Right atrium auricular region (tissue), 2 donors: ENCODE measurements at regions not wholly inside any gene's neighbourhood (a gene's known extent, or its start where the extent isn't known, plus 50 kb on each side); places are given as distances from the start of the nearest gene placed in this dataset.
A peak's percentile ranks its signal among the peaks of the same experiment; 100 is the strongest.

ENCODE experiments used
- DNase-seq: peaks from one replicate; pipeline ENCODE4 v3.0.0-alpha.2; 2019; ENCODE audit warnings: low spot score
- H3K27ac ChIP-seq, 2 donors: fragments of 200-600 bp; sonication (generic); 1 replicate in 1 of 2; 2 replicates in 1 of 2; pipeline ENCODE4 v1.5.1; 2016 to 2019
- H3K27me3 ChIP-seq, 2 donors: fragments of 200-600 bp; sonication (generic); one replicate each; pipeline versions ENCODE4 v1.5.1 to v1.6.0; 2017 to 2019
- H3K36me3 ChIP-seq: fragments of 200-600 bp; sonication (generic); one replicate; pipeline ENCODE4 v1.5.1; 2016
- H3K4me1 ChIP-seq, 2 donors: fragments of 200-600 bp; sonication (generic); one replicate each; pipeline versions ENCODE4 v1.5.1 to v1.6.0; 2017 to 2019
- H3K4me3 ChIP-seq, 2 donors: fragments of 200-600 bp; sonication (generic); 1 replicate in 1 of 2; 2 replicates in 1 of 2; pipeline ENCODE4 v1.5.1; 2017 to 2019; ENCODE audit warnings: mild to moderate bottlenecking in 1 of 2, moderate library complexity in 1 of 2
- H3K9me3 ChIP-seq, 2 donors: fragments of 200-600 bp; sonication (generic); one replicate each; pipeline ENCODE4 v1.5.1; 2019
- TF ChIP-seq, protein P1 (sequence below), 2 donors: fragments of 200-600 bp; sonication (generic); IDR thresholded peaks; one replicate each; pipeline ENCODE4 v1.5.1; 2019; ENCODE audit warnings: antibody characterized with exemption in 2 of 2

DNA sequence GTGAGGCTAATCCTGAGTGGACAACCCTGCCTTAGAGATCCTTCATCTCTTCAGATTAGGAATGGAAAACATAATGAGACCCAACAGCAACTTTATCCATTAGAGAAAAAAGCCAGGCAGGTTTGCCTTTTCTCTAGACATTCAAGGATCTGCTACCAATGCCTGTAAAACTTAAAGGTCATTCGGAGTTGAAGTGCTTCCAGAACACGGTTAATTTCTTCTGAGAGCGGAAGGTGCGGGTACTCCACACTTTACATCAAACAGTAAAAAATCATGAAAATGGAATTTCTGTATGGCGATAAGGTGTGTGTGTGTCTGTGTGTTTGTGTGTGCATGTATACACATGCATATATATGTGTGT is 65.2 kb upstream of the PRKACB start:
- H3K9me3 ChIP-seq = no peaks in the 10 kb centered on the region
- peak overlapping the region; percentile 79 to 86 for H3K4me3 ChIP-seq
- H3K27me3 ChIP-seq = no peaks in the 10 kb centered on the region
- DNase-seq = no peak
- no peaks in the 10 kb centered on the region for H3K36me3 ChIP-seq
- H3K4me1 ChIP-seq = peaks cover 0 to 6% of the 10 kb centered on the region in 2 donors
- H3K27ac ChIP-seq = peak overlapping the region; percentile 92 to 95
- TF ChIP-seq, protein P1, sequence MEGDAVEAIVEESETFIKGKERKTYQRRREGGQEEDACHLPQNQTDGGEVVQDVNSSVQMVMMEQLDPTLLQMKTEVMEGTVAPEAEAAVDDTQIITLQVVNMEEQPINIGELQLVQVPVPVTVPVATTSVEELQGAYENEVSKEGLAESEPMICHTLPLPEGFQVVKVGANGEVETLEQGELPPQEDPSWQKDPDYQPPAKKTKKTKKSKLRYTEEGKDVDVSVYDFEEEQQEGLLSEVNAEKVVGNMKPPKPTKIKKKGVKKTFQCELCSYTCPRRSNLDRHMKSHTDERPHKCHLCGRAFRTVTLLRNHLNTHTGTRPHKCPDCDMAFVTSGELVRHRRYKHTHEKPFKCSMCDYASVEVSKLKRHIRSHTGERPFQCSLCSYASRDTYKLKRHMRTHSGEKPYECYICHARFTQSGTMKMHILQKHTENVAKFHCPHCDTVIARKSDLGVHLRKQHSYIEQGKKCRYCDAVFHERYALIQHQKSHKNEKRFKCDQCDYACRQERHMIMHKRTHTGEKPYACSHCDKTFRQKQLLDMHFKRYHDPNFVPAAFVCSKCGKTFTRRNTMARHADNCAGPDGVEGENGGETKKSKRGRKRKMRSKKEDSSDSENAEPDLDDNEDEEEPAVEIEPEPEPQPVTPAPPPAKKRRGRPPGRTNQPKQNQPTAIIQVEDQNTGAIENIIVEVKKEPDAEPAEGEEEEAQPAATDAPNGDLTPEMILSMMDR (IDR thresholded peaks at IDR 0.05) = no peak

DNA sequence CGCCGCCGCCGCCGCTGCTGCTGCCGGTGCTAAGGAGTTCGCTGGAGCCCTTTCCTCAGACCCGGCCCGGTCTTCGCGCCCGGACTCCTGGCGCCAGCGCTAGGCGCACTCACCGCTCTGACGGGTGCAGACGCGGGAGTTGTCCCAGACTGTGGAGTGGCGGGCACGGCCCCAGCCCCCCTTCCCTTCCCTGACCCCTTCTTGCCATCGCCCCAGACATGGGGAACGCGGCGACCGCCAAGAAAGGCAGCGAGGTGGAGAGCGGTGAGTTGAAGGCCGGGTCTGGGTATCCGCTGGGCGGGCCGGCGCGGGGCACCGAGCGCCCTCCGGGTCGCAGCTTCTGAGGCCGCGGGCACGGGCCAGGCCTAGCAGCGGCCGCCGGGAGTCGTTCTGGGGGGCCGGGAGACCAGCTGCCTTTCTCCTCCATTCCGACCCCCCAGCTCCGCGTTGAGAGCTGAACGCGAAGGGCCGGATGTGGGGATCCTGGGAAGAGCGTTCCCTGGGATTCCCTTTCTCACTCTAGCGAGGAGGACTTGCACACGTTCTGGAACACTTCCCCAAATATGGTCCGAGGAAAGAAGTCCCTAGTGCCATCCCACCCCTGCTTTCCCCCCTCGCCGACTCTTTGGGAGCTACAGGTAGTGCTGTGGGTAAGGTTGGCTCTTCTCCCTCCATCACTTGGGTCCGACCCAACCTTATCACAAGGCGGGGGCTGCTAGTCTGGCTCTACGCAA is 65.8 kb upstream of the PRKACB start:
- Histone ChIP-seq H3K36me3 (no peaks in the 10 kb centered on the region), H3K27me3 (no peaks in the 10 kb centered on the region), H3K9me3 (no peaks in the 10 kb centered on the region), H3K4me3 (peak overlapping the region; percentile 79 to 86), H3K27ac (peak overlapping the region; percentile 92 to 95), H3K4me1 (peaks cover 0 to 6% of the 10 kb centered on the region in 2 donors)
- TF ChIP-seq, protein P1 (IDR thresholded peaks at IDR 0.05) = no peak
- DNase-seq = no peak

DNA sequence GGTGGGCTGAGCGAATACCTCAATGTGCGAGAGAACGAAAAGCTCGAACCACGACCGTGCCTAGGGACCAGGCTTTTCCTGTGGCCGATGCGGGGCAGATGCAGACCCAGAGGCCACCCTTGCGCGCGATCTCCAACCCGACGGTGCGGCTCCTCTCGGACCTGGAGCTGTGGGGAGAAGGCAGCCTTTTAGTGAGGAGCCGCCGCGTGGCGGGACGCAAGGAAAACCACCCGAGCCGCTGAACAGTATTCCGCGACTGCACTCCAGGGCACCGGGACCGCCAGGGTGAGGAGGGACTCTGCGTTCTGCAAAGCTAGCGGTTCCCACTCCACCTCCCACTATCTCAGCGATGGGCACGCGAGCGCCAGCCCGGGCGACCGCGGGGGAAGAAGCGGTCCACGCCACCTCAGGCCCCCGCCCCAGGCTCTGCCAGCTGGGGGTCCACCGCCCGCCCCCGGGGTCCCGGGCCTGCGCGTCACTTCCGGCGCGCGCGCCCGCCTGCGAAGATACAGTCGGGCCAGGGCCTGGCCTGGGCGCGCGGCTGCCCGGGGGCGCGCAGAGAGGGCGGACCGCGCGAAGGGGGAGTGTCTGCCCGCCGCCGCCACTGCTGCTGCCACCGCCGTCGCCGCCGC is 66.5 kb upstream of the PRKACB start:
- peaks cover 0 to 6% of the 10 kb centered on the region in 2 donors for H3K4me1 ChIP-seq
- H3K4me3 ChIP-seq = peak overlapping the region; percentile 79 to 86
- H3K27ac ChIP-seq = peak overlapping the region; percentile 92 to 95
- H3K36me3 ChIP-seq = no peaks in the 10 kb centered on the region
- H3K9me3 ChIP-seq = no peaks in the 10 kb centered on the region
- TF ChIP-seq, protein P1 (IDR thresholded peaks at IDR 0.05) = peak in 1 of 2 donors; percentile 31
- DNase-seq = peak; percentile 77
- no peaks in the 10 kb centered on the region for H3K27me3 ChIP-seq

DNA sequence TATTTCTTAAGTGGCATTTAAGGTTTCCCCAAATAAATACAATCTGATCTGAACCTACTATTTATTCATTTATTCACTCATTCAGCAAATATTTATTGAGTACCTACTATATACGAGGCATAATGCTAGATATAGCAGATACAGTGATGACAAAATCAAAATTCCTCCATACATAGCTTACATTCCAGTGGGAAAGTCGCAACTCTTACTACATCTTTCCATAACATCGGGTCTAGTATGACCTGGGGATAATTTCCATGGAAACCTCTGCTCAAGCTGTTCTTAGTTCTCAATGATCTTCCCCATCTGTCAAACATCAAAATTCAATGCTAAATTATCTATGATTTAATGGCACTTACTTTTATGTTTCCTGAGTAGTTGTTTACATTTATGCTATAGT is 70.8 kb upstream of the PRKACB start:
- DNase-seq = no peak
- TF ChIP-seq, protein P1 (IDR thresholded peaks at IDR 0.05) = no peak
- H3K27me3 ChIP-seq = no peaks in the 10 kb centered on the region
- H3K4me1 ChIP-seq = peaks cover 0 to 6% of the 10 kb centered on the region in 2 donors
- H3K36me3 ChIP-seq = no peaks in the 10 kb centered on the region
- no peak overlapping the region for H3K4me3 ChIP-seq
- H3K9me3 ChIP-seq = no peaks in the 10 kb centered on the region
- no peak overlapping the region for H3K27ac ChIP-seq

DNA sequence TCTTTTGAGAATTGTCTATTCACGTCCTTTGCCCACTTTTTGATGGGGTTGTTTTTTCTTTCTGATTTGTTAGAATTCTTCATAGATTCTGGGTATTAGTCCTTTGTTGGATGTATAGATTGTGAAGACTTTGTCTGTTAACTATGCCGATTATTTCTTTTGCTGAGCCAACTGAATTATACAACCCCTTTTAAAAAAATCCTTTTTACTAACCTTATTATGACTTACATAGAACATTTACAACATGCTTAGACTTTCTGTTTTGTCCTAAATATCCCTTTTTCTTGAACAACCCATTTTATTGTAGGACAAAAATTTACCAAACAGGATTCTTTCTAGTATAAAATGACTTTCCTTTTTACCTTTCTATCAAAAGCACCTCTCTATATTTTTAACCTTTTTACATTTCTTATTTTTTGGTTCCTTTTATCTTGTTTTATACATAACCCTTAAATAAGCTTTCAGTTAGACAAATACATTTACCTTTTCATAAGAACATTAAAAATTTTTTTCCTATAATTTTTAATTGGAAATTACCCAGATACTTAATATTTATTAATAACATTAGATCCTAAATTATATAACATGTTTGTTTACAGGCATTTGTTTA is 70.4 kb upstream of the TTLL7 start:
- H3K4me3 ChIP-seq = no peak overlapping the region
- no peaks in the 10 kb centered on the region for H3K9me3 ChIP-seq
- TF ChIP-seq, protein P1 (IDR thresholded peaks at IDR 0.05) = no peak
- no peaks in the 10 kb centered on the region for H3K4me1 ChIP-seq
- no peaks in the 10 kb centered on the region for H3K27me3 ChIP-seq
- H3K27ac ChIP-seq = no peak overlapping the region
- no peak for DNase-seq
- H3K36me3 ChIP-seq = no peaks in the 10 kb centered on the region
